GM18519 (cell line): ENCODE measurements at regions not wholly inside any gene's neighbourhood (a gene's known extent, or its start where the extent isn't known, plus 50 kb on each side); places are given as distances from the start of the nearest gene placed in this dataset.

ENCODE experiments used
- ATAC-seq: cut with Tn5 transposase; IDR thresholded peaks from one replicate; pipeline ENCODE4 v1.9.1; 2021; ENCODE audit warnings: mild to moderate bottlenecking, moderate library complexity; ENCODE audit not compliant: unreplicated experiment, low FRiP score

DNA sequence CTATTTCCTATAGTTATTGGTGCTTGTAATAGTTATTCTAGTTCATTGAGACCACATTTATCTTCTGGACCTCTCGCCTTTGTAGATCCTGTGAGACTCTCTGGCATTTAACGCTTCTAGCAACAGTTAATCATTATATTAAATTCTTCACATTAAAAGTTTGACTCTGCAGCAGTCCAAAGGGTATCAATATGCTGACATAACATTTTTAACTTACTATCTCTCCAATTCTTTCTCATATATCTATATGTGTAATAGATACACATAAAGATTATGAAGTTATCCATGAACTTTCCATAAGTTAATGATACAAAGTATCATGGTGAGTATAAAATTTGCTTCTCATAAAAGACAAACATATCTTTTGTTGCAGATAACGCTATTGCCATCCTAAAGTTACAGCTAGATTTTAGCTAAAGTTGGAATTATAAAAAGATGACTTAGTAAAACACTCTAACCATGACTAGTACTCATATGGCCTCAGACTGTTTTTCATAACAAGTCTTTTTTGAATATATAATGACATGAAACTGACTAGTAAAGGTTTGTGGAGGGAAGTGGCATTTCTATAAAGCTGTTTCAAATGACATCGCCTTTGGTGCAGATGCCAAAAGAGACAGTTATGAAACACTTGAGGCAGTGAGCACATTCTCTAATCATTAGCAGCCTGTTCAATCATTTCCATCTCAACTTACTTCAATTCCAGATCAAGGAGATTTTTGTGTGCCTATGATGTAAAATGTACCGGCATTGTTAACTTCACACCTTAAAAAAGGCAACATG, 379.3 kb upstream of the CBLB start:
- ATAC-seq: peak; percentile 39

- no peak for ATAC-seq
Observed at GRCh38 chr3:106249159-106249558, 380.3 kb upstream of the CBLB start.

- no peak for ATAC-seq
Observed at GRCh38 chr3:106249981-106250380, 381.2 kb upstream of the CBLB start.

GRCh38 chr3:106251160-106251892, 382.5 kb upstream of the CBLB start:
- no peak for ATAC-seq

- peak; percentile 92 for ATAC-seq
Observed at GRCh38 chr3:106255870-106256248, 387.0 kb upstream of the CBLB start.

DNA sequence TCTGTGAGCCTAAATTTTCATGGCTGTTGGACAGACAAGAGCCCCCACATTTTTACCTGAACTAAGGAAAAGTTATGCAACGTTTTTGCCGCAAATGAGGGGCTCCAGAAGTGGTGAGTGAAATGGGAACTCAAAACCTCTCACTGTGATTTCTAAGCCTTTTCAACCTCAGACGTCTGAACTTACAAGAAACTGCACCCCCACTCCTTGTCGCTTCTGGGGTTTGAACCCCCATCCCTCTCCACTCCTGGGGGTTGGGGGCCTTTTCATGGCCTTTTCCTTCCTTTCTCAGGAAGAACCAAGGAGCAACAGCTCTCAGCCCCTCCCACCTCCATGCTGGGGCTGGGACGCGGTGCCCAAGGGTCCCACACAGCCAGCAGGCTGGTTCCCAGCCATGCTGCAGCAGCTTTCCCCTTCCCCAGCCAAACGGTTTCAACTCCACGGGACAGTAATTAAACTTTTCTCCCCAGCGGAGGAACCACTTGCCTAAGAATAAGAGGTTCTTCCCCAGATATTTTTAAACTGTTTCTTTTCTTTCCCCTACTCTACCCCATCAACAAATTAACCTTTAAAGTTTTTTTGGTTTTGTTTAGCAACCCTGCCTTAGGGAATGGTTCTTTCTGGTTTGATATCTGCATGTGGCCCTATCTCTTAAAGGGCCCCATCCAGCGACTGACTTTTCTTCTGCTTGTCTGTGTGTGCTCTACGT, 387.6 kb upstream of the CBLB start:
- peak; percentile 22 for ATAC-seq

- no peak for ATAC-seq
Observed at GRCh38 chr3:106257172-106257571, 388.4 kb upstream of the CBLB start.

DNA sequence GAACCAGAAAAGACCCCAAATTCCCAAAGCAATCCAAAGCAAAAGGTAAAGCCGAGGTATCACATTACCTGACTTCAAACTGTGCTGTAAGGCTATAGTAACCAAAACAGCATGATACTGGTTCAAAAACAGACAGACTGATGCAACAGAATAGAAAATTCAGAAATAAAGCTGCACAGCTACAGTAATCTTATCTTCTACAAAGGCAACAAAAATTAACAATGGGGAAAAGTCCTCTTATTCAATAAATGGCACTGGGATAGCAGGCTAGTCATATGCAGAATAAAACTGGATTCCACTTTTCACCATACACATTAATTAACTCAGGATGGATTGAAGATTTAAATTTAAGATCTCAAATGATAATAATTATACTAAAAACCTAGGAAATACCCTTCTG, 392.6 kb upstream of the CBLB start:
- ATAC-seq: no peak

DNA sequence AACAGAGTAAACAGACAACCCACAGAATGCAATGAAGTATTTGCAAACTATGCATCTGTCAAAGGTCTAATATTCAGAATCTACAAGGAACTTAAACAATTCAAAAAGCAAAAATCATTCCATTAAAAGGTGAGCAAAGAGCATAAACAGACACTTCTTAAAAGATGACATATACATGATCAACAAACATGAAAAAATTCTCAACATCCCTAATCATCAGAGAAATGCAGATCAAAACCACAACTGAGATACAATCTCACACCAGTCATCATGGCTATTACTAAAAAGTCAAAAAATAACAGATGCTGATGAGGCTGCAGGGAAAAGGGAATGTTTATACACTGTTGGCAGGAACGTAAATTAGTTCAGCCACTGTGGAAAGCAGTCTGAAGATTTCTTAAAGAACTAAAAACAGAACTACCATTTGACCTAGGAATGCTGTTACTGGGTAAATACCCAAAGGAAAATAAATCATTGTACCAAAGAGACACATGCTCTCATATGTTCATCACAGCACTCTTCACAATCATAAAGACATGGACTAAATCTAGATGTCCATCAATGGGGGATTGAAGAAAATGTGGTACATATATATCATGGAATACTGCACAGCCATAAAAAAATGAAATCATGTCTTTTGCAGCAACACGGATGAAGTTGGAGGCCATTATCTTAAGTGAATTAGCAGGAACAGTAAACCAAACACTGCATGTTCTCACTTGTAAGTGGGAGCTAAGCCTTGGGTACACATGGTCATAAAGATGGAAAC, 393.3 kb upstream of the CBLB start:
- no peak for ATAC-seq

GRCh38 chr3:106263011-106263410, 394.2 kb upstream of the CBLB start:
- no peak for ATAC-seq

DNA sequence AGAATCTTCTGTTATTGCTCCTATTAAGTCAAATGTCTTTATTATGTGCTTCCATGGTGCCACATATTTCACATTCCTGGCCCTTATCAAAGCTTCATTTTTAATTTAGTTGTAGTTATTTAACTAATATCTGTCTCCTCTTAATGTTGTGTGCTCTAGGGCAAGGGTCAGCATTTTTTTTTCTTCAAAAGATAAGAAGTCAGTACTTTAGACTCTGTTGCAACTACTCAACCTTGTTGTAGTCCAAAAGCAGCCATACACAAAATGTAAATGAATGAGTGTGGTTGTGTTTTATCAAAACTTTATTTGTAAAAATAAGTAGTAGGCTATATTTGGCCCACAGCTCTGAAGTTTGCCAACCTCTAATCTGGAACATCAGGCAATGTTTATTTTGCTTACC, 394.7 kb upstream of the CBLB start:
- ATAC-seq: no peak

DNA sequence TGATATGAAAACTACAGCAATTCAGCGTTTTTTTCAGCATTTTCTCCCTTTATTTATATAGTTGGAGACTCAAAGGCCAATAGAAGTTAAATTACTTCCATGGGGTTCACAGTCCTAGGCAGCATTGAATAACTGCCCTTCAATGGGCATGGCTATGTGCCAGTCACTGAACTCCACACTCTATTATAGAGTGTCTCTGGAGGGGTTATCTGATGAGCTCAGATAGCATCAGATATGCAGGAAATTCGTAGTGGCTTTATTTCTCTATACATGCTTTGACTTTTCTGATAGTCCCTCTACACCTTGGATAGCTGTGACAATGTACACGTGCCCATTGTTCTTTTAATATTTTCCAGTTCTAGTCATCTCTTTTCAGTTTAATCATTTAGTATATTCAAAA, 396.9 kb upstream of the CBLB start:
- ATAC-seq: no peak

GRCh38 chr3:106268696-106269095, 399.9 kb upstream of the CBLB start:
- ATAC-seq: no peak

GRCh38 chr3:106272302-106272701, 403.5 kb upstream of the CBLB start:
- no peak for ATAC-seq

DNA sequence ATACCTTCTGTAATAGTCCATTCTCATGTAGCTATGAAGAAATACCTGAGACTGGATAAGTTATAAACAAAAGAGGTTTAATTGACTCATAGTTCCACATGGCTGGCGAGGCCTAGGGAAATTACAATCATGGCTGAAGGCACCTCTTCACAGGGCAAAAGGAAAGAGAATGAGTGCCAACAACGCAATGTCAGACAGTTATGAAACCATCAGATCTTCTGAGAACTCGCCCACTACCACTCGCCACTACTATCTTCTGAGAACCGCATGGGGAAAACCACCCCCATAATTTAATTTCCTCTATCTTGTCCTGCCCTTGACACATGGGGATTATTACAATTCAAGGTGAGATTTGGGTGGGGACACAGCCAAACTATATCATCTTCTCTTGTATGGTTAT, 406.8 kb upstream of the CBLB start:
- ATAC-seq: no peak

GRCh38 chr3:106276151-106276550, 407.3 kb upstream of the CBLB start:
- ATAC-seq: no peak

- ATAC-seq: no peak
Observed at GRCh38 chr3:106276755-106277612, 408.2 kb upstream of the CBLB start.

- ATAC-seq: no peak
Observed at GRCh38 chr3:106277731-106278130, 408.9 kb upstream of the CBLB start.

GRCh38 chr3:106281221-106281620, 412.4 kb upstream of the CBLB start:
- no peak for ATAC-seq

DNA sequence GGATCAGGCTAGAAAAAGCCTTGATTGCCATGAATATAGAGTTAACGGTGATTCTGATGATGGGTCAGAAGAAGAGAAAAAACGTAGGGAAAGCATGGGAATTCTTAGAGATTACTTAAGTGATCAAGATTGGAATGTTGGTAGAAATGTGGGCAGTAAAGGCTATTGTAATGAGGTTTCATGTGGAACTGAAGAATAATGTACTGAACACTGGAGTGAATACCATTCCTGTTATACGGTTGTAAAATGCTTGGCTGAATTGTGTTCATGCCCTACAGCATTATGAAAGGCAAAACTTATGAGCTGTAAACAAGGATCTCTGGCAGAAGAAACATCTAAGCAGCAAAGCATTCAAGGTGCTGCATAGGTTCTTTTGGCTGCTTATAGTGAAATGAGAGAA, 414.1 kb upstream of the CBLB start:
- no peak for ATAC-seq
